ENCODE measurements at regions not wholly inside any gene's neighbourhood (a gene's known extent, or its start where the extent isn't known, plus 50 kb on each side); places are given as distances from the start of the nearest gene placed in this dataset.

GRCh38 chr7:79636849-79637248 is 183.4 kb upstream of the MAGI2 start:
- TF ChIP-seq, protein P1, sequence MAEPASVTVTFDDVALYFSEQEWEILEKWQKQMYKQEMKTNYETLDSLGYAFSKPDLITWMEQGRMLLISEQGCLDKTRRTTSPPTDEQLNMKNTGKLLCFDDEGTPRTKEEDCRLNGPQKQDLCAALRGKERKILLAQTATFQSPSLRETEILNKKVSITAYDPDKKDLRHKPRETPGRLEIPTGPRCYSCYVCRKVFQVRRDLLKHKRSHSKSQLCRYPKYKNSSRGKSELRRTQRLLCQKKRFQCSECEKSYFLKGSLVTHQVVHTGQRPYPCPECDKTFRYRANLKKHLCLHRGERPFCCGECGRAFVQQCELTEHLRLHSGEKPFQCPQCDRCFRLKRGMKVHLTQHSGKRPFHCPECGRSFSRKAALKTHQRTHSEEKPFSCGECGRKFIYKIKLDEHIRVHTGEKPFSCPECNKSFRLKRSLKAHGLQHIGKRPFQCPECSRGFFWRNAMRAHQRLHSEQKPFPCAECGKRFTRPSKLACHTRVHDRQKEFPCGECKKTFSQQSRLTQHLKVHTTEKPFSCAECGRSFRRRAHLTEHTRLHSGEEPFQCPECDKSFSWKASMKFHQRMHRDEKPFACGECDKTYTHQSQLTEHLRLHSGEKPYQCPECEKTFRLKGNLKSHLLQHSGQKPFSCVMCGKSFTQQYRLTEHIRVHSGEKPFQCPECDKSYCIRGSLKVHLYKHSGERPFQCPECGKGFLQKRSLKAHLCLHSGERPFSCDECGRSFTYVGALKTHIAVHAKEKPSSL (CRISPR knock-in tag; conservative IDR thresholded peaks at IDR 0.05), result no peak
- TF ChIP-seq CTCF (IDR thresholded peaks at IDR 0.05) (no peak), ZNF121 (CRISPR knock-in tag; IDR thresholded peaks at IDR 0.05) (no peak), FOXP4 (CRISPR knock-in tag; IDR thresholded peaks at IDR 0.05) (no peak)
